Panc1 (cell line): ENCODE measurements at regions not wholly inside any gene's neighbourhood (a gene's known extent, or its start where the extent isn't known, plus 50 kb on each side); places are given as distances from the start of the nearest gene placed in this dataset.

Source experiments
- ATAC-seq: fragments of 200-7000 bp; cut with Tn5 transposase; 2 replicates; pipeline ENCODE4 v1.9.1; 2020; ENCODE audit warnings: mild to moderate bottlenecking, moderate library complexity
- BruUV-seq: library from RNA; stranded (reverse); fragments of 400-500 nt; replicated peaks from 2 replicates; lab custom pipeline; 2021; lab: Mats Ljungman, UMichigan
- CTCF ChIA-PET: fragments of 300-600 bp; sonication (Branson Sonifier 250); formaldehyde crosslinking; loops from one replicate; lab custom pipeline; 2022; ENCODE audit warnings: antibody characterized with exemption; lab: Charles Lee
- POLR2A ChIA-PET: fragments of 300-600 bp; sonication (Branson Sonifier 250); formaldehyde crosslinking; loops from one replicate; lab custom pipeline; 2022; ENCODE audit warnings: antibody characterized with exemption; lab: Charles Lee
- DNase-seq: peaks from one replicate; pipeline ENCODE4 v3.0.0-alpha.2; 2010; ENCODE audit warnings: low read depth, low spot score
- H3K27ac ChIP-seq: 2 replicates; pipeline ENCODE4 v1.5.1; 2011; ENCODE audit warnings: mild to moderate bottlenecking, low read length, inconsistent platforms
- H3K27me3 ChIP-seq: fragments of 200-500 bp; sonication (Bioruptor generic); 2 replicates; pipeline ENCODE4 v1.6.0; 2014; ENCODE audit warnings: low read length, inconsistent platforms; ENCODE audit not compliant: control insufficient read depth, insufficient read depth
- H3K36me3 ChIP-seq: fragments of 200-500 bp; sonication (Bioruptor generic); 2 replicates; pipeline ENCODE4 v1.5.1; 2014; ENCODE audit warnings: inconsistent platforms, mild to moderate bottlenecking, low read length, moderate library complexity; ENCODE audit not compliant: control insufficient read depth, insufficient read depth
- H3K4me1 ChIP-seq: 2 replicates; pipeline ENCODE4 v1.5.1; 2011; ENCODE audit warnings: inconsistent platforms, mild to moderate bottlenecking, low read length, moderate library complexity; ENCODE audit not compliant: control insufficient read depth, insufficient read depth
- H3K4me3 ChIP-seq, 2 experiments: 2 replicates each; pipeline ENCODE4 v1.5.1; 2011 to 2012; ENCODE audit warnings: low read depth in 2 of 2, low read length in 2 of 2, mild to moderate bottlenecking in 2 of 2, inconsistent platforms in 1 of 2, moderate library complexity in 1 of 2
- H3K9me3 ChIP-seq: fragments of 200-500 bp; sonication (Bioruptor generic); 2 replicates; pipeline ENCODE4 v1.5.1; 2014; ENCODE audit warnings: low read depth, mild to moderate bottlenecking, inconsistent platforms, low read length, moderate library complexity; ENCODE audit not compliant: control insufficient read depth, insufficient read depth
- CTCF ChIP-seq: fragments of 450-650 bp; IDR thresholded peaks from 2 replicates; pipeline ENCODE4 v1.5.1; 2017; ENCODE audit warnings: mild to moderate bottlenecking
- POLR2AphosphoS5 ChIP-seq: IDR thresholded peaks from 2 replicates; pipeline ENCODE4 v1.6.1; 2012; ENCODE audit warnings: mild to moderate bottlenecking, low read depth, low read length, moderate library complexity
- REST ChIP-seq, 2 experiments: IDR thresholded peaks; 2 replicates each; pipeline ENCODE4 v1.6.1; 2011 to 2012; ENCODE audit warnings: low read depth in 2 of 2, control low read depth in 1 of 2, low read length in 1 of 2, mild to moderate bottlenecking in 1 of 2, moderate library complexity in 1 of 2; ENCODE audit not compliant: insufficient read depth in 1 of 2
- SIN3A ChIP-seq: IDR thresholded peaks from 2 replicates; pipeline ENCODE4 v1.6.1; 2012; ENCODE audit warnings: low read depth, mild to moderate bottlenecking, low read length, moderate library complexity, borderline replicate concordance; ENCODE audit not compliant: insufficient read depth
- TCF7L2 ChIP-seq: IDR thresholded peaks from 2 replicates; pipeline ENCODE4 v1.6.1; 2011; ENCODE audit warnings: mild to moderate bottlenecking, low read depth, low read length, inconsistent platforms
- in situ Hi-C: cut with HindIII; loops from 2 replicates; pipeline ENCODE4 v1.10.0; 2016; ENCODE audit warnings: low sequenced_read_pairs, low pct_unique_long_range_greater_than_20kb
- intact Hi-C: fragments of 100-400 bp; cut with micrococcal nuclease; formaldehyde crosslinking; loops from one replicate; pipeline ENCODE4 v1.10.0; 2022; ENCODE audit not compliant: unreplicated experiment

DNA sequence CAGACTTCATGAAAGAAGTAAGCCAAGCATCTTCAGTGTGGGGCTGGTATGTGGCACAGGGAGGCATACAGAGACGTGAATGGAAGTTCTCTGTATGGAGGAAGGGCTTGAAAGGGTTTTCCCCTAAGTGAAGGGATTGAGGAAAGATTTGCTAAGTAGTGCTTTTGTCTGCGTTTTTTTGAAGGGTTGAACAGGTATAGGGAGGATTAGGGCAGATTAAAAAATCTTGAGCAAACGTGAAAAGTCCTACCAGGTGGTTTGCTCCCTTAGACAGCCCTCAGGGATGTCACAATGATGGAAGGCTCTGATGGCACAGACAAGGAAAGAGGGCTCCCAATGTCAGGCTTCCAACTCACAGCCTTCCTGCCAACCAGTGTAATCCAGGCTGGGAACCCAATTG is 181.7 kb upstream of the TAB2 start:
- intact Hi-C loops = no loop called here
- DNase-seq = no peak

GRCh38 chr6:149136273-149136912 is 181.1 kb upstream of the TAB2 start:
- Histone ChIP-seq H3K36me3 (no peaks in the 10 kb centered on the region), H3K27me3 (no peaks in the 10 kb centered on the region), H3K9me3 (no peaks in the 10 kb centered on the region), H3K4me1 (no peaks in the 10 kb centered on the region), H3K4me3 (no peak overlapping the region), H3K27ac (no peak overlapping the region)
- BruUV-seq = no TSS peak
- CTCF ChIA-PET = no interaction called here
- no peak for ATAC-seq
- POLR2A ChIA-PET = no interaction called here
- in situ Hi-C loops (no loop called here), intact Hi-C loops (no loop called here)
- TF ChIP-seq SIN3A (no peak), REST (IDR thresholded peaks at IDR 0.05; ENCODE audit: insufficient read depth in 1 of 2, low read depth in 2 of 2, low read length in 1 of 2) (no peak), POLR2AphosphoS5 (no peak), TCF7L2 (no peak), CTCF (no peak)
- no peak for DNase-seq

More for the DNA sequence above, 181.7 kb upstream of the TAB2 start:
- H3K4me3 ChIP-seq = no peak overlapping the region
- in situ Hi-C loops = no loop called here
- H3K9me3 ChIP-seq = no peaks in the 10 kb centered on the region
- H3K27ac ChIP-seq = no peak overlapping the region
- H3K36me3 ChIP-seq = no peaks in the 10 kb centered on the region
- ATAC-seq = no peak
- H3K27me3 ChIP-seq = no peaks in the 10 kb centered on the region
- no peak for TF ChIP-seq CTCF
- no peak for TF ChIP-seq SIN3A
- no peak for TF ChIP-seq TCF7L2
- no peak for TF ChIP-seq REST (IDR thresholded peaks at IDR 0.05; ENCODE audit: insufficient read depth in 1 of 2, low read depth in 2 of 2, low read length in 1 of 2)
- no peak for TF ChIP-seq POLR2AphosphoS5
- ChIA-PET POLR2A (no interaction called here), CTCF (no interaction called here)
- BruUV-seq = no TSS peak
- no peaks in the 10 kb centered on the region for H3K4me1 ChIP-seq
